Tibial nerve (tissue), 3 donors: ENCODE measurements at regions not wholly inside any gene's neighbourhood (a gene's known extent, or its start where the extent isn't known, plus 50 kb on each side); places are given as distances from the start of the nearest gene placed in this dataset.

Source experiments
- CTCF ChIP-seq, 5 experiments: fragments of 200-600 bp in 3 of 5; fragments of 450-650 bp in 2 of 5; sonication (generic) in 3 of 5; IDR thresholded peaks; one replicate each; pipeline ENCODE4 v1.5.1; 2016 to 2019; ENCODE audit warnings: antibody characterized with exemption in 5 of 5, mild to moderate bottlenecking in 3 of 5, moderate library complexity in 2 of 5
- POLR2A ChIP-seq, 2 donors: fragments of 450-650 bp; IDR thresholded peaks; one replicate each; pipeline ENCODE4 v1.6.1; 2017; ENCODE audit warnings: antibody characterized with exemption in 2 of 2, mild to moderate bottlenecking in 2 of 2, moderate library complexity in 2 of 2

GRCh38 chr4:18980516-18981233, 959.1 kb upstream of the LCORL start:
- TF ChIP-seq CTCF (IDR thresholded peaks at IDR 0.05) (no peak), POLR2A (IDR thresholded peaks at IDR 0.05) (no peak)
